Left renal pelvis (tissue), 4 donors: ENCODE measurements at regions not wholly inside any gene's neighbourhood (a gene's known extent, or its start where the extent isn't known, plus 50 kb on each side); places are given as distances from the start of the nearest gene placed in this dataset.
A peak's percentile ranks its signal among the peaks of the same experiment; 100 is the strongest.
"Not testable (repeated sequence)": the region's sequence is repeated elsewhere in the genome, so short reads cannot be mapped to it uniquely, and the experiment has no call there.

Source experiments
- DNase-seq, 4 donors: peaks; one replicate each; pipeline ENCODE4 v3.0.0-alpha.2; 2013; ENCODE audit warnings: low read depth in 4 of 4, low spot score in 3 of 4

DNA sequence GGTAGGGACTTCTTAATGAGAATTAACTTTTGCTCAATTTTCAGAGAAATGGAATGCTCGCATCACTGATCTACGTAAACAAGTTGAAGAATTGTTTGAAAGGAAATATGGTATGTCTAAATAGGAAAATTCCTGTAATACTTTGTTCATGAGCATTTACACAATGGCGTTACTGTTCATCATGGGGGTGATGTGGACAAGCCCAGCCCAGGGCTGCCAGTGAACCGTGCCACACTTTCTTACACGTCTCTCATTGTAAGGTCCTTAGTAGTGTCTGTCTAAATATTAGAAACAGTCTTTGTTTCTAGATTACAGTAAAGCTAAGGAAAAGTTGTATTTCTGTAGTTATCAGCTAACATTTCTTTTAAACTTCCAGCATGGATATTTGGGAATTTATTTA, 91.0 kb upstream of the SPDYE9 start:
- not testable (repeated sequence) for DNase-seq

DNA sequence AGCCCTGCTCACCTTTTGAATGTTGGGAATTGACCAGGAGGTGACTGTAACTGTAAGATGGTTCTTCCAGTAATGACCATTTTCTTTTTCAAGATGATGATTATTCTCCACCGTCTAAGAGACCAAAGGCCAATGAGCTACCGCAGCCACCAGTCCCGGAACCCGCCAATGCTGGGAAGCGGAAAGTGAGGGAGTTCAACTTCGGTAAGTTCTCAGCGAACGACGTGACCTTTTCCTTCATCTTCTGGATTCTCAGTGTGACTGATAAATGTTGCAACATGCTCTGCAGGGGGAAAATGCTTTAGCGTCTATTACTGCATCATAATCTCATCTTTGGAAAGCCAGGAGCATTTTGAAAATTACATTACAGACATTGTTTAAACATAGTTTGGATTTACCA, 89.5 kb upstream of the SPDYE9 start:
- DNase-seq = not testable (repeated sequence)

- DNase-seq = not testable (repeated sequence)
Measured at GRCh38 chr7:73170902-73171301, 85.1 kb upstream of the SPDYE9 start.

DNA sequence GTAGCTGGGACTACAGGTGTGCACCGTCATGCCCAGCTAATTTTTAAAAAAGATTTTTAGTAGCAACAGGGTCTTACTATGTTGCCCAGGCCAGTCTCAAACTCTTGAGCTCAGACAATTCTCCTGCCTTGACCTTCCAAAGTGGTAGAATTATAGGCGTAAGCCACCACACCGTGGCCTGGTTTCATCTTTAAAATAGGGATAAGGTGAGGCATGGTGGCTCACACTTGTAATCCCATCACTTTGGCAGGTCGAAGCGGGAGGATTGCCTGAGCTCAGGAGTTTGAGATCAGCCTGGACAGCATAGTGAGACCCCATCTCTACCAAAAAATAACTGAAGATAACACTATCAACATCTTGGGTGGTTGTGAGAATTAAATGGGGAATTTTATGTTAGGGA, 84.6 kb upstream of the SPDYE9 start:
- DNase-seq = not testable (repeated sequence)

GRCh38 chr7:73166152-73166551, 80.3 kb upstream of the SPDYE9 start:
- not testable (repeated sequence) for DNase-seq

- DNase-seq = not testable (repeated sequence)
Measured at GRCh38 chr7:73162680-73163079, 76.8 kb upstream of the SPDYE9 start.

- DNase-seq = not testable (repeated sequence)
Measured at GRCh38 chr7:73161727-73162126, 75.9 kb upstream of the SPDYE9 start.

DNA sequence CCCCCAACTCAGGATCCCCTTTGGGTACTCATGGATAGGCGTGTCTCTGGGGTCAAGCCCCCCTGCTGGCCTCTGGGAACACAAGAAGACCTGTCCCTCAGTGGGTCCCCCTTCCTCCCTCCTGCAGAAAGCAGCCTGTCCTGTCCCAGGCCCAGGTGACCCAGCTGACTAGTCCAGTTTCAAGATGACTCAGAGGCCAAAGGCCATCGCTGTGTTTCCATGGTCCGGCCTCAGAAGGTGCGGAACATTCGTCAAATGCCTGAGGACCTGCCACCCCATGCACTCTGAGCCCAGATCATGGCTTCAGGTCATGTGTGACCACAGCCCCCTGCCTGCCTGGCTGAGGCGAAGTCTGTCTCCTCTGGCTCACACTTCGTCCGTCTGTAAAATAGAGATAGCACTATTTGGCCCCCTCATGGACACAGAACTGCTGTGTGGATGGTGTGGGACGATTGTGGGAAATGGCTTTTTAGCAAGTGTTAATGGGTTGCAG, 71.4 kb upstream of the SPDYE9 start:
- not testable (repeated sequence) for DNase-seq

DNA sequence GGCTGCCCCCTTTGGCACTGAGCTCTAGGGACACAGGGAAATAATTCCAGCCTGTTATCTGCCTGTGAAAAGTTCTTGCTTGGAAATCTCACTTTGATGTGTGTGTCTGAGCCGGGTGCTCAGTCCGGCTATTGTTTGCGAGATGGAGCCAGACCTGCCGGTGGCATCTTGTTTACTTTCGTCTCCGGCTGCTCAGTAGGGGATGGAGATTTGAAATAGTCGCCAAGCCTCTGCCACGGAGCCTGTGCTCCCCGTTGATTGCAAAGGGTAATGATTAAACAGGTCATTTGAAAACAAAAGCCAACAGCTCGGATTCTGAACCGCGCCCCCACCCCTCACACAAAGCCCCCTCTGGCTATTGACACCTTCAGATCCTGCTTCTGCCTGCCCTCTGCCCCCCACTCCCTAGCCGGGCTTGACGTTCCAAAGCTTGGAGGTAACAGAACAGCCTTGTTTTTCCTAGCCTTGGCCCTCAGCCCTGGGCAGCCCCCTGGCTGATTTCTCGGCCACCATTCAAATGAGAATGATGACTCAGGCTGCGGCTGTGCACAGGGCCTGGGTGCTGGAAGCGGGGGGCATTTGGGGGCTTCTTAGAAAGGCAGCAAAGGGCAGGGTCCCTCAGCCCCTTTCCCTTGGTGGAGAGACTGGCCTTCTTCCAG, 70.8 kb upstream of the SPDYE9 start:
- DNase-seq = not testable (repeated sequence)

- DNase-seq = peak in 1 of 4 donors; percentile 25
Measured at GRCh38 chr7:73154586-73155038, 68.8 kb upstream of the SPDYE9 start.

DNA sequence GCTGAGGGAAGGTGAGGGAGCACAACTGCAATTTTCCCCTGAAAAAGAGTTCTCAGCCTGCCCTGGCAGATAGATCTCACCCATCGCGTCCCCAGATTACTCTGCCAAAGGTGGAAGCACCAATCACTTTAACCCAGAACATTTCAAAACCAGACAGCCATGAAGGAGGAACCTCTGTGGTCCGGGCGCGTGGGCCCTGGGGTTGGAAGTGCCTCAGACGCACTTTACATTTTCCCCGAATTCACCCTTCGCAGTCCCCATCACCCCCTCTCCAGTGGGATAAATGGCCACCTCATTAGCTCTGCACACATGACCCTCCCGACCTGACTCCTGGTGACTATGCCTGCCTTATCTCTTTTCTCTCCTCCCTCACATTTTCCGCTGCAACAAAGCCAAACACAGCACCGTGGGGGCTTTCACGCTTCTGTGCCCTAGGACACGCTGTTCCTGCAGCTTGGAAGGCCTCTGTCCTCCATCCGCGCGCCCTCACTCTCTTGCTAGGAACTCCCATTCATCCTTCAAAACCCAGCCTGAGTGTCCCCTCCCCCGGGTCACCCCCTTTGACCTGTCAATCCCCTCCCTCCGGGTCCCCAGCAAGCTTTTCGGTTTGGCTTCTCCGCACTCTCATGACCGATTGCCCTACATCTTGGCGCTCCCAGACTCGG, 68.2 kb upstream of the SPDYE9 start:
- DNase-seq = not testable (repeated sequence)

- not testable (repeated sequence) for DNase-seq
Measured at GRCh38 chr7:73148570-73148969, 62.7 kb upstream of the SPDYE9 start.

DNA sequence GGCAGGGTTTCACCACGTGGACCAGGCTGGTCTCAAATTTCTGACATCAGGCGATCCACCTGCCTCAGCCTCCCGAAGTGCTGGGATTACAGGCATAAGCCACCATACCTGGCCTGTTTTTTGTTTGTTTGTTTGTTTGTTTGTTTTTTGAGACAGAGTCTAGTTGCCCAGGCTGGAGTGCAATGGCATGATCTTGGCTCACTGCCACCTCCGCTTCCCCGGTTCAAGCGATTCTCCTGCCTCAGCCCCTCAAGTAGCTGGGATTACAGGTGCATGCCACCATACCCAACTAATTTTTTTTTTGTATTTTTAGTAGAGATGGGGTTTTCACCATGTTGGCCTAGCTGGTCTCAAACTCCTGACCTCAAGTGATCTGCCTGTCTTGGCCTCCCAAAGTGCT, 61.8 kb upstream of the SPDYE9 start:
- DNase-seq = not testable (repeated sequence)

DNA sequence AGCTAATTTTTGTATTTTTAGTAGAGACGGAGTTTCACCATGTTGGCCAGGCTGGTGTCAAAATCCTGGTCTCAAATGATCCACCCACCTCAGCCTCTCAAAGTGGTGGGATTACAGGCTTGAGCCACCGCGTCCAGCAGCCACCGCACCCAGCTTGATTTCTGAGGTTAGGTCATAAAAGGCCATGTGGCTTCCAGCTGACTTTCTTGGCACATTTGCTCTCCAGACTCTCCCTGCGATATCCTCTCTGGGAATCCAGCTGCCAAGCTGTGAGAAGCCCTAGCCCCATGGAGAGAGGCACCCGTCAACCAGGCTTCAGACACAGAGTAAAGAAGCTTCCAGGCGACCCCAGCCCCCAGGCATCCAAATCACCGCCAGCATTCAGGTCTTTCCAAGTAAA, 58.2 kb upstream of the SPDYE9 start:
- DNase-seq = not testable (repeated sequence)

DNA sequence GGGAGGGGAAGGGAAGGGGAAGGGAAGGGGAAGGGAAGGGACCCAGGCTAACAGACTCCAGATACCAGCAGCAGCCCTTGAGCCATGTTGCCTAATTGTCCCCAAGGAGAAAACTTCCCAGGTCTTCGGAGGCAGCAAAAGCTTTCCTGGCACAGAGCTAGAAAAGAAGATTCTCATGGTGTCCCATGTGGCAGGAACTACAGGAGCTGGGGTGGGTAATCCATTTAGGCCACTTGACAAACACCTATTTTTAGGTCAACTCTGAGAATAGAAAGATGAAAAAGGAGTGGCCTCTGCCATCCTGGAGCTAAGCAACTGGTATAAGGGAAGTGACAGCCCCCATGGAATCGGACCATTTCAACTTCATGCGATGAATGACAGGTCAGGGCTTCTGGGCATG, 52.1 kb upstream of the SPDYE9 start:
- not testable (repeated sequence) for DNase-seq
